ENCODE measurements at regions not wholly inside any gene's neighbourhood (a gene's known extent, or its start where the extent isn't known, plus 50 kb on each side); places are given as distances from the start of the nearest gene placed in this dataset.
"Not testable (repeated sequence)": the region's sequence is repeated elsewhere in the genome, so short reads cannot be mapped to it uniquely, and the experiment has no call there.

- no peak for DNase-seq
Observed at GRCh38 chr1:182191381-182192115, 130.0 kb upstream of the ZNF648 start.

- no peak for DNase-seq
Observed at GRCh38 chr1:182189535-182190066, 128.1 kb upstream of the ZNF648 start.

GRCh38 chr1:182186757-182187146 is 125.2 kb upstream of the ZNF648 start:
- no peak for DNase-seq

GRCh38 chr1:182185842-182186756 is 124.6 kb upstream of the ZNF648 start:
- DNase-seq, result no peak

- DNase-seq, result no peak
Observed at GRCh38 chr1:182185136-182185535, 123.6 kb upstream of the ZNF648 start.

- no peak for DNase-seq
Observed at GRCh38 chr1:182183606-182184005, 122.1 kb upstream of the ZNF648 start.

- no peak for DNase-seq
Observed at GRCh38 chr1:182182311-182182710, 120.8 kb upstream of the ZNF648 start.

GRCh38 chr1:182181167-182181572 is 119.7 kb upstream of the ZNF648 start:
- DNase-seq, result no peak

- no peak for DNase-seq
Observed at GRCh38 chr1:182175361-182175931, 113.9 kb upstream of the ZNF648 start.

GRCh38 chr1:182174513-182174855 is 113.0 kb upstream of the ZNF648 start:
- DNase-seq, result no peak

GRCh38 chr1:182173808-182174512 is 112.4 kb upstream of the ZNF648 start:
- no peak for DNase-seq

GRCh38 chr1:182172699-182173098 is 111.2 kb upstream of the ZNF648 start:
- no peak for DNase-seq

GRCh38 chr1:182170891-182171461 is 109.5 kb upstream of the ZNF648 start:
- DNase-seq, result no peak

GRCh38 chr1:182169203-182169602 is 107.7 kb upstream of the ZNF648 start:
- DNase-seq, result no peak

- no peak for DNase-seq
Observed at GRCh38 chr1:182166750-182167149, 105.2 kb upstream of the ZNF648 start.

GRCh38 chr1:182166321-182166720 is 104.8 kb upstream of the ZNF648 start:
- DNase-seq, result no peak

- DNase-seq, result no peak
Observed at GRCh38 chr1:182164273-182164672, 102.8 kb upstream of the ZNF648 start.

GRCh38 chr1:182163821-182164223 is 102.3 kb upstream of the ZNF648 start:
- no peak for DNase-seq

GRCh38 chr1:182159443-182159842 is 97.9 kb upstream of the ZNF648 start:
- no peak for DNase-seq

GRCh38 chr1:182157187-182157586 is 95.7 kb upstream of the ZNF648 start:
- DNase-seq, result no peak

- DNase-seq, result not testable (repeated sequence)
Observed at GRCh38 chr1:182154425-182154824, 92.9 kb upstream of the ZNF648 start.

- DNase-seq, result no peak
Observed at GRCh38 chr1:182149411-182149965, 88.0 kb upstream of the ZNF648 start.
